Keratinocyte (primary cell): ENCODE measurements at regions not wholly inside any gene's neighbourhood (a gene's known extent, or its start where the extent isn't known, plus 50 kb on each side); places are given as distances from the start of the nearest gene placed in this dataset.

ENCODE experiments used
- DNase-seq: peaks from one replicate; pipeline ENCODE4 v3.0.0-alpha.2; 2011; ENCODE audit warnings: low read depth, missing footprints, low spot score
- FAIRE-seq: peaks from 2 replicates; lab custom pipeline; 2011; peaks lifted over from hg19 to GRCh38; lab: Jason Lieb, UNC
- H2AFZ ChIP-seq: 2 replicates; pipeline ENCODE4 v1.6.0; 2012; ENCODE audit warnings: low read length, control low read depth, inconsistent platforms; ENCODE audit not compliant: control insufficient read depth
- H3K27ac ChIP-seq: 2 replicates; pipeline ENCODE4 v1.5.1; 2011; ENCODE audit warnings: low read length; ENCODE audit not compliant: control insufficient read depth, insufficient read depth
- H3K27me3 ChIP-seq: 3 replicates; pipeline ENCODE4 v1.6.0; 2011; ENCODE audit warnings: low read length; ENCODE audit not compliant: control insufficient read depth, insufficient read depth; ENCODE audit errors: extremely low read depth
- H3K36me3 ChIP-seq, 2 experiments: 2 replicates in 1 of 2; 3 replicates in 1 of 2; pipeline ENCODE4 v1.5.1; 2011; ENCODE audit warnings: low read length in 2 of 2, mild to moderate bottlenecking in 1 of 2; ENCODE audit not compliant: control insufficient read depth in 2 of 2, insufficient read depth in 2 of 2; ENCODE audit errors: extremely low read depth in 1 of 2
- H3K4me1 ChIP-seq: 3 replicates; pipeline ENCODE4 v1.5.1; 2011; ENCODE audit warnings: low read length; ENCODE audit not compliant: control insufficient read depth, insufficient read depth; ENCODE audit errors: extremely low read depth
- H3K4me2 ChIP-seq: 3 replicates; pipeline ENCODE4 v1.6.0; 2011; ENCODE audit warnings: low read depth, low read length; ENCODE audit not compliant: control insufficient read depth, insufficient read depth; ENCODE audit errors: extremely low read depth
- H3K4me3 ChIP-seq, 3 experiments: fragments of 200-600 bp in 1 of 3; sonication (generic) in 1 of 3; 2 replicates in 2 of 3; 3 replicates in 1 of 3; pipeline ENCODE4 v1.5.1; 2011 to 2016; ENCODE audit warnings: low read length in 3 of 3, mild to moderate bottlenecking in 3 of 3, control low read depth in 2 of 3, inconsistent platforms in 1 of 3, low read depth in 1 of 3, mixed read lengths in 1 of 3, mixed run types in 1 of 3, moderate library complexity in 1 of 3; ENCODE audit not compliant: control insufficient read depth in 2 of 3, insufficient read depth in 2 of 3; ENCODE audit errors: extremely low read depth in 1 of 3
- H3K79me2 ChIP-seq: 2 replicates; pipeline ENCODE4 v1.6.0; 2012; ENCODE audit warnings: low read length; ENCODE audit not compliant: control insufficient read depth, insufficient read depth
- H3K9ac ChIP-seq: 3 replicates; pipeline ENCODE4 v1.6.0; 2011; ENCODE audit warnings: low read length; ENCODE audit not compliant: control insufficient read depth, insufficient read depth; ENCODE audit errors: extremely low read depth
- H3K9me1 ChIP-seq: 3 replicates; pipeline ENCODE4 v1.6.0; 2011; ENCODE audit warnings: low read length; ENCODE audit not compliant: control insufficient read depth, insufficient read depth; ENCODE audit errors: extremely low read depth
- H3K9me3 ChIP-seq: 2 replicates; pipeline ENCODE4 v1.5.1; 2012; ENCODE audit warnings: low read depth, low read length; ENCODE audit not compliant: control insufficient read depth
- H4K20me1 ChIP-seq: 3 replicates; pipeline ENCODE4 v1.6.0; 2011; ENCODE audit warnings: low read length; ENCODE audit not compliant: control insufficient read depth, insufficient read depth; ENCODE audit errors: extremely low read depth
- CTCF ChIP-seq, 3 experiments: IDR thresholded peaks in 1 of 3; conservative IDR thresholded peaks in 1 of 3; optimal IDR thresholded peaks in 1 of 3; 2 replicates in 2 of 3; 3 replicates in 1 of 3; pipeline versions ENCODE3 to v1.5.1; 2011; ENCODE audit warnings: low read length in 3 of 3, mild to moderate bottlenecking in 3 of 3, moderate library complexity in 2 of 3, control low read depth in 1 of 3, inconsistent platforms in 1 of 3; ENCODE audit not compliant: insufficient read depth in 2 of 3; ENCODE audit errors: extremely low read depth in 1 of 3
- EZH2 ChIP-seq: IDR thresholded peaks from one replicate; pipeline ENCODE4 v1.6.1; 2012; ENCODE audit warnings: inconsistent platforms, mild to moderate bottlenecking, low read length, moderate library complexity
- dilution Hi-C: fragments of 300-500 bp; cut with MboI; formaldehyde crosslinking; loops from one replicate; pipeline ENCODE4 v1.7.0; 2020; ENCODE audit warnings: low sequenced_read_pairs; ENCODE audit not compliant: extremely low pct_ligation_motif_present

- DNase-seq, result no peak
- Histone ChIP-seq H3K27ac (no peak overlapping the region), H3K9me1 (no peaks in the 10 kb centered on the region), H3K27me3 (no peaks in the 10 kb centered on the region), H3K36me3 (no peaks in the 10 kb centered on the region), H2AFZ (no peak overlapping the region), H3K79me2 (no peaks in the 10 kb centered on the region), H3K9me3 (no peaks in the 10 kb centered on the region), H3K4me1 (no peaks in the 10 kb centered on the region), H3K4me3 (no peak overlapping the region), H4K20me1 (no peaks in the 10 kb centered on the region), H3K9ac (no peak overlapping the region), H3K4me2 (no peak overlapping the region)
- dilution Hi-C loops, result no loop called here
- no peak for TF ChIP-seq CTCF (optimal IDR thresholded peaks at IDR 0.05 in 1 of 3, IDR thresholded peaks at IDR 0.05 in 1 of 3, conservative IDR thresholded peaks at IDR 0.05 in 1 of 3; ENCODE audit: extremely low read depth in 1 of 3, insufficient read depth in 2 of 3, low read length in 3 of 3)
- TF ChIP-seq EZH2, result no peak
- no peak for FAIRE-seq
These were observed 676.8 kb upstream of the UBE2E2 start for GRCh38 chr3:22526266-22526837.

- Histone ChIP-seq H3K4me1 (no peaks in the 10 kb centered on the region), H3K79me2 (no peaks in the 10 kb centered on the region), H3K4me3 (no peak overlapping the region), H3K9me3 (no peaks in the 10 kb centered on the region), H3K36me3 (no peaks in the 10 kb centered on the region), H3K27me3 (no peaks in the 10 kb centered on the region), H3K4me2 (no peak overlapping the region), H3K9ac (no peak overlapping the region), H3K27ac (no peak overlapping the region), H2AFZ (no peak overlapping the region), H4K20me1 (no peaks in the 10 kb centered on the region), H3K9me1 (no peaks in the 10 kb centered on the region)
- TF ChIP-seq CTCF (optimal IDR thresholded peaks at IDR 0.05 in 1 of 3, IDR thresholded peaks at IDR 0.05 in 1 of 3, conservative IDR thresholded peaks at IDR 0.05 in 1 of 3; ENCODE audit: extremely low read depth in 1 of 3, insufficient read depth in 2 of 3, low read length in 3 of 3), result no peak
- TF ChIP-seq EZH2, result no peak
- FAIRE-seq (no peak), DNase-seq (no peak)
- dilution Hi-C loops, result no loop called here
These were observed 666.6 kb upstream of the UBE2E2 start for GRCh38 chr3:22536541-22536940.
